ENCODE measurements at regions not wholly inside any gene's neighbourhood (a gene's known extent, or its start where the extent isn't known, plus 50 kb on each side); places are given as distances from the start of the nearest gene placed in this dataset.

DNA sequence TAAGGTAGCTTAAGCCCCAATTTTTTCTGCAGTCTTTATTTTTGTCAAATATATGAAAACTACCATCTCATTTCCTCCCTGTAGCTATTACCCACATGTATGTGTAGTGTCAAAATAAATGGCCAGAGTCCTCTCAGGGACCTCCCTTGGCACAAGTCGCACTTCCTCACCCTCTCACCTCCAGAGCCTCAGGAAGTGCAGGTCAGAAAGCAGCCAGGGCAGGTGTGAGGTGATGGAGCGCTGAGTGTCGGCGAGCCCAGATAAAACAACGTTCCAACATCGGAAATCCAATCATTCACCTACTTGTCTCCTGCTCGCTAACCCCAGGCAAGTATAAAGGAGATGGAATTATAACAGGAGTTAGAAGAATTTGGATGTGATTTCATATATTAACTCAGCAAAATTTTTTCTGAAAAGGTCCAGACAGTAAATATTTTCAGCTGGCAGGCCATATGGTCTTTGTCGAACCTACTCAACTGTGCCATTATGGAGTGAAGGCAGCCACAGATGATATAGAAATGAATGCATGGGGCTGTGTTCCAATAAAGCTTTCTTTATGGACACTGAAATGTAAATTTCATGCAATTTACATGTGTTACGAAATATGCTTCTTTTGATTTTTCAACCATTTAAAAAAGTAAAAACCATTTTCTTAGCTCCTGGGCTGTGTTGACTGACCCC lies 76.8 kb upstream of the ERG start:
- no peak overlapping the region for H3K27ac ChIP-seq
- TF ChIP-seq ZFX (IDR thresholded peaks at IDR 0.05; ENCODE audit: borderline replicate concordance): no peak
- TF ChIP-seq, protein P1, sequence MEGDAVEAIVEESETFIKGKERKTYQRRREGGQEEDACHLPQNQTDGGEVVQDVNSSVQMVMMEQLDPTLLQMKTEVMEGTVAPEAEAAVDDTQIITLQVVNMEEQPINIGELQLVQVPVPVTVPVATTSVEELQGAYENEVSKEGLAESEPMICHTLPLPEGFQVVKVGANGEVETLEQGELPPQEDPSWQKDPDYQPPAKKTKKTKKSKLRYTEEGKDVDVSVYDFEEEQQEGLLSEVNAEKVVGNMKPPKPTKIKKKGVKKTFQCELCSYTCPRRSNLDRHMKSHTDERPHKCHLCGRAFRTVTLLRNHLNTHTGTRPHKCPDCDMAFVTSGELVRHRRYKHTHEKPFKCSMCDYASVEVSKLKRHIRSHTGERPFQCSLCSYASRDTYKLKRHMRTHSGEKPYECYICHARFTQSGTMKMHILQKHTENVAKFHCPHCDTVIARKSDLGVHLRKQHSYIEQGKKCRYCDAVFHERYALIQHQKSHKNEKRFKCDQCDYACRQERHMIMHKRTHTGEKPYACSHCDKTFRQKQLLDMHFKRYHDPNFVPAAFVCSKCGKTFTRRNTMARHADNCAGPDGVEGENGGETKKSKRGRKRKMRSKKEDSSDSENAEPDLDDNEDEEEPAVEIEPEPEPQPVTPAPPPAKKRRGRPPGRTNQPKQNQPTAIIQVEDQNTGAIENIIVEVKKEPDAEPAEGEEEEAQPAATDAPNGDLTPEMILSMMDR (IDR thresholded peaks at IDR 0.05): no peak

DNA sequence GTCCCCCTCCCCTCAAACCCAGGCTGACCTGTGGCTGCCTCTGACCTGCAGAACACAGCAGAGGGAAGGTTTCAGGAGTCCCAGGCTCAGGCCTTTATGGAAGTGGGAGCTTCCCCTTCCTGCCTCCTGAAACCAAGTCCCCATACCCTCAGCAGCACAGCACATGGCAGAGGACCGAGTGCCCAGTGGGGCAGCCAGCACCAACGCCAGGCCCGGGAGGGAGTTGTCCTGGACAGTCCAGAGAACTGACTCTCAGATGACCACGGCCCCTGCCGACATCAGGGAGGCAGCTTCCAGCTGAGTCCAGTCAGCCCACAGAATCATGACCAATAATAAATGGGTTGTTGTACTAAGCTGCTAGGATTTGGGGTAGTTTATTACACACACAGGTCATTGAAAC lies 79.6 kb upstream of the ERG start:
- no peak for TF ChIP-seq ZFX (IDR thresholded peaks at IDR 0.05; ENCODE audit: borderline replicate concordance)
- TF ChIP-seq, protein P1 (IDR thresholded peaks at IDR 0.05): no peak
- no peak overlapping the region for H3K27ac ChIP-seq

DNA sequence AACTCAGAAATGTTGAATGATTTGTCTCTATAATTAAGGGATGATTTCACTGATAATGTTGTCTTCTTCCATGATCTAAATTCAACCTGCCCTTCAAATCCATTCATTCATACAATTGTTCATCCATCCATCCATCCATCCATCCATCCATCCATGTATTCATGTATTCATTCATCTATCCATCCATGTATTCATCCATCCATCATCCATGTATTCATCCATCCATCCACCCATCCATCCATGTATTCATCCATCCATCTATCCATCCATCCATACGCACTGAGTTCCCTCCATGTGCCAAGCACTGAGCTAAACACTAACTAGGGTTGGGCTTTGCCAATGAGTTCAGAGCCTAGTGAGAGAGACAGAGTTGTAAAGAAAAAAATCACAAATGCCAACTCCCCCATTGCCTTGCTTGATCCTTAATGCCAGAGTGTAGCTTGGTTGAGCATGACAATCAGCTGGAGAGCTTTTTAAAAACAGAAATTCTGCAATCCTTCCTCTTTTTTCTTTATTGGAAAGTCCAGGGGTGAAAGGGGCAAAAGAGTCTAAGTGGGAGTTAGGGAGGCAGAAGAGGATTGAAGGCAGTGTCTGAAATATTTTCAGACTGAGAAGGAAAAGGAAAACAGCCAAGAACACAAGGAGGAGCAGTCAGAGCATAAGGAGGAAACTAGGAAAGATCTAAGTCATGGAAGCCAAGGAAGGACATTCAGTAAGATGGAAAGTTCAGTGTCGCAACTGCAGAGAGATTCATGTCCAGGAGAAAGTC lies 92.4 kb upstream of the ERG start:
- TF ChIP-seq ZFX (IDR thresholded peaks at IDR 0.05; ENCODE audit: borderline replicate concordance): no peak
- TF ChIP-seq, protein P1 (IDR thresholded peaks at IDR 0.05): no peak
- H3K27ac ChIP-seq: peak overlapping the region; percentile 67; the same call in 1 of the 2 replicates

DNA sequence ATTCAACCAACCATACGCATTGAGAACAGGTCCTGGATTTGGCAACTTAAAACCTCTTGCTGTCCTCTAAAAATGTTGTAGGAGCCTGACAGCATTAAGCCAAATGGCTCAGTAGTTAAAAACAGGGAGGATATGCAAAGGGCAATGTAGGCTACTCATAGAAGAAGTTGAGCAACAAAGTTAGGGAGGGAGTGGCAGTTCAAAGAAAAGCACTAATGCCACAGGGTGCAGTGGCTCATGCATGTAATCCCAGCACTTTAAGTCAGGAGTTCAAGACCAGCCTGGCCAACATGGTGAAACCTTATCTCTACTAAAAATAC lies 92.9 kb upstream of the ERG start:
- TF ChIP-seq, protein P1 (IDR thresholded peaks at IDR 0.05): no peak
- no peak for TF ChIP-seq ZFX (IDR thresholded peaks at IDR 0.05; ENCODE audit: borderline replicate concordance)
- peak overlapping the region; percentile 67 for H3K27ac ChIP-seq

DNA sequence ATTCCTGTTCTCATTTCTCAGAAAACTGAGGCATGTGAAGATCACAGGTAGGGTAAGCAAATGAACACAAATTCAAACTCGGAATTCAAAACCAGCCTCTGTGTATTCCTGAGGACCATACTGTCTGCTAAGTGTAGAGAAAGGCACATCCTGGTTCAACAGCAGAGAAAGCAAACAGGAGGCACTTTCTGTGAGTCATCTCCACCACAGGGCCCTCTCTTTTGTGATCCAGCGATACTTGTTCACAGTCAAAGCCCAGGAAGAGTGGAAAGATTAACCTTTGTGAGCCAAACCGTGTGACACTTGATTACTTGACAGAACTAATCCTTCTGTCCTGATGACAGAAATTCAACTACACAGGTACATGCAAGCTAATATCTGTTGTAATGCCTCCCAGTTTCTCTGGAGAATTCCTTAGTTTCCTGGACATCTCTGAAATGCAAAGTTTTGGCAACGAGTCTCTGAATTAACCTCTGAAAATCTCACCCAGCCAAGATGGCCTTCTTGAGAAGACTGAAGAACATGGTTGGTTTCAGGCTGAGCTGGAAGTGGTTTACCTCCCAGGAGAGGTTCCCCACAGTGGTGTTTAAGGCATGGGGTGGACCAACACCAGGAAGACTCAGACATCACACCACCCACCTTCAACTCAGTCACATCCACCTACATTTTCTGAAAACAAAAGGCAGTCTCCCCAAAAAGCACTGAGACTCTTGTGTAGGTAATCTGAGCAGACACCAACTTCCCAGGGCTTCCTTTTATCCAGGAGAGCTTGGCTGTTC lies 98.2 kb upstream of the ERG start:
- TF ChIP-seq ZFX (IDR thresholded peaks at IDR 0.05; ENCODE audit: borderline replicate concordance): no peak
- H3K27ac ChIP-seq: no peak overlapping the region

DNA sequence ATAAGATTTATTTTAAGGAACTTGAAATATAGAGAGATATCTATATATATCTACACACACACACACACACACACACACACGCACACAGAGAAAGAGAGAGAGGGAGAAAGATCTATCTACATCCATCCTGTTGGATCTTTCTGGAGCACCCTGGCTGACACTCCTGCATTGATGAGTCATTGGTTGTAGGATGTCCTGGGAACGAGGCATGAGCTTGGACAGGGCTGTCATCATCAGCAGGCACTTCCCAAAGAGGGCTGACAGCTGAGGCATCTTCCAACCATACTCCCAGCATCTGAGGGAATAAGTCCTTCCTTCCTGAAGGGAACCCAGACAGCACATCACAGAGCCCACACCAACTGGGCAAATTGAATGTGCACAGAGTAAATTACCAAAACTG lies 99.1 kb upstream of the ERG start:
- H3K27ac ChIP-seq: no peak overlapping the region
- no peak for TF ChIP-seq ZFX (IDR thresholded peaks at IDR 0.05; ENCODE audit: borderline replicate concordance)
- TF ChIP-seq, protein P1 (IDR thresholded peaks at IDR 0.05): no peak

DNA sequence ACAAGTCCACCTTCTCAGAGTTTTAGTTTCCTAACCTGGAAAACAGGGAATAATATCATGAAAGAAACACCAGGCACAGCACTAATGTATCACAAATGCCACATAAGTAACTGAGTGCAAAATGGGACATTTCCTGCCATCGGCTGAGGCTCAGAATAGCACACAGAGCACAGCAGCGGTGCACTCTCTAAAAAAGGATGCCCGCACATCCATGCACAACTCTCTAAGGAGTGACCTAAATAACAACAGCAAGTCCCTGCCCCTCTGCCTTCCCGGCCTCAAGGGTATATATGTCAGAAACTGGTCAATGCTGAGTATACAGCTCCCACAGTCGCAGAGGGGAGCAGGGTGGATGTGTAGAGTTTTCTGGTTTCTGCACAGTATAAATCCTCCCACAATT lies 100.1 kb upstream of the ERG start:
- no peak for TF ChIP-seq ZFX (IDR thresholded peaks at IDR 0.05; ENCODE audit: borderline replicate concordance)
- TF ChIP-seq, protein P1 (IDR thresholded peaks at IDR 0.05): no peak

More for the DNA sequence above, 100.1 kb upstream of the ERG start:
- no peak overlapping the region for H3K27ac ChIP-seq
